ENCODE measurements at regions not wholly inside any gene's neighbourhood (a gene's known extent, or its start where the extent isn't known, plus 50 kb on each side); places are given as distances from the start of the nearest gene placed in this dataset.

- FAIRE-seq (no peak), DNase-seq (ENCODE audit: low read depth) (no peak)
- Mint-ChIP-seq H3K27ac (ENCODE audit: unreplicated experiment) (no peak overlapping the region), H3K4me1 (ENCODE audit: low read depth, unreplicated experiment) (no peaks in the 10 kb centered on the region), H3K36me3 (ENCODE audit: low read depth, unreplicated experiment) (no peaks in the 10 kb centered on the region), H3K4me3 (ENCODE audit: unreplicated experiment) (no peak overlapping the region), H3K9me3 (ENCODE audit: unreplicated experiment) (peaks cover 2% of the 10 kb centered on the region), H3K27me3 (ENCODE audit: low read depth, unreplicated experiment) (no peaks in the 10 kb centered on the region)
- no peaks in the 10 kb centered on the region for H4K20me1 ChIP-seq (ENCODE audit: insufficient read depth, low read length)
- H2AFZ ChIP-seq (ENCODE audit: low read depth, low read length) = no peak overlapping the region
- no peak overlapping the region for H3K9ac ChIP-seq (ENCODE audit: low read length)
- no peaks in the 10 kb centered on the region for H3K36me3 ChIP-seq (ENCODE audit: insufficient read depth, low read length)
- H3K27ac ChIP-seq (ENCODE audit: low read depth, low read length) = no peak overlapping the region
- H3K9me3 ChIP-seq (ENCODE audit: insufficient read depth, low read depth, low read length) = no peaks in the 10 kb centered on the region
- no peaks in the 10 kb centered on the region for H3K27me3 ChIP-seq (ENCODE audit: insufficient read depth, low read length)
- H3K4me2 ChIP-seq (ENCODE audit: low read length) = no peak overlapping the region
- H3K79me2 ChIP-seq (ENCODE audit: insufficient read depth, low read length) = no peaks in the 10 kb centered on the region
- TF ChIP-seq EZH2 (IDR thresholded peaks at IDR 0.05; ENCODE audit: insufficient read depth, low read length) (no peak), CTCF (IDR thresholded peaks at IDR 0.05; ENCODE audit: insufficient read depth, low read depth, low read length) (no peak)
- H3K4me1 ChIP-seq (ENCODE audit: insufficient read depth, low read length) = no peaks in the 10 kb centered on the region
- no peak overlapping the region for H3K4me3 ChIP-seq (ENCODE audit: insufficient read depth, low read depth, low read length)
Measured at GRCh38 chr17:13827118-13827517, 225.4 kb upstream of the HS3ST3A1 start.

- no peak for TF ChIP-seq CTCF (IDR thresholded peaks at IDR 0.05; ENCODE audit: insufficient read depth, low read depth, low read length)
- no peak for TF ChIP-seq EZH2 (IDR thresholded peaks at IDR 0.05; ENCODE audit: insufficient read depth, low read length)
- H3K36me3 ChIP-seq (ENCODE audit: insufficient read depth, low read length) = no peaks in the 10 kb centered on the region
- Mint-ChIP-seq H3K27ac (ENCODE audit: unreplicated experiment) (no peak overlapping the region), H3K4me3 (ENCODE audit: unreplicated experiment) (no peak overlapping the region), H3K9me3 (ENCODE audit: unreplicated experiment) (peaks cover 6% of the 10 kb centered on the region), H3K27me3 (ENCODE audit: low read depth, unreplicated experiment) (no peaks in the 10 kb centered on the region), H3K36me3 (ENCODE audit: low read depth, unreplicated experiment) (no peaks in the 10 kb centered on the region), H3K4me1 (ENCODE audit: low read depth, unreplicated experiment) (no peaks in the 10 kb centered on the region)
- H3K4me2 ChIP-seq (ENCODE audit: low read length) = no peak overlapping the region
- no peaks in the 10 kb centered on the region for H3K79me2 ChIP-seq (ENCODE audit: insufficient read depth, low read length)
- H3K9ac ChIP-seq (ENCODE audit: low read length) = no peak overlapping the region
- DNase-seq (ENCODE audit: low read depth) (peak; percentile 50), FAIRE-seq (no peak)
- no peaks in the 10 kb centered on the region for H3K9me3 ChIP-seq (ENCODE audit: insufficient read depth, low read depth, low read length)
- no peaks in the 10 kb centered on the region for H3K4me1 ChIP-seq (ENCODE audit: insufficient read depth, low read length)
- no peaks in the 10 kb centered on the region for H4K20me1 ChIP-seq (ENCODE audit: insufficient read depth, low read length)
- H3K4me3 ChIP-seq (ENCODE audit: insufficient read depth, low read depth, low read length) = no peak overlapping the region
- H3K27ac ChIP-seq (ENCODE audit: low read depth, low read length) = no peak overlapping the region
- no peak overlapping the region for H2AFZ ChIP-seq (ENCODE audit: low read depth, low read length)
- no peaks in the 10 kb centered on the region for H3K27me3 ChIP-seq (ENCODE audit: insufficient read depth, low read length)
Measured at GRCh38 chr17:13833921-13834320, 232.2 kb upstream of the HS3ST3A1 start.

GRCh38 chr17:13835151-13835550 is 233.4 kb upstream of the HS3ST3A1 start:
- Mint-ChIP-seq H3K27ac (ENCODE audit: unreplicated experiment) (no peak overlapping the region), H3K4me3 (ENCODE audit: unreplicated experiment) (no peak overlapping the region), H3K9me3 (ENCODE audit: unreplicated experiment) (peaks cover 6% of the 10 kb centered on the region), H3K36me3 (ENCODE audit: low read depth, unreplicated experiment) (no peaks in the 10 kb centered on the region), H3K27me3 (ENCODE audit: low read depth, unreplicated experiment) (no peaks in the 10 kb centered on the region), H3K4me1 (ENCODE audit: low read depth, unreplicated experiment) (no peaks in the 10 kb centered on the region)
- no peaks in the 10 kb centered on the region for H4K20me1 ChIP-seq (ENCODE audit: insufficient read depth, low read length)
- no peak for TF ChIP-seq EZH2 (IDR thresholded peaks at IDR 0.05; ENCODE audit: insufficient read depth, low read length)
- no peak for TF ChIP-seq CTCF (IDR thresholded peaks at IDR 0.05; ENCODE audit: insufficient read depth, low read depth, low read length)
- H3K27ac ChIP-seq (ENCODE audit: low read depth, low read length) = no peak overlapping the region
- no peaks in the 10 kb centered on the region for H3K4me1 ChIP-seq (ENCODE audit: insufficient read depth, low read length)
- no peak overlapping the region for H2AFZ ChIP-seq (ENCODE audit: low read depth, low read length)
- H3K79me2 ChIP-seq (ENCODE audit: insufficient read depth, low read length) = no peaks in the 10 kb centered on the region
- H3K4me2 ChIP-seq (ENCODE audit: low read length) = no peak overlapping the region
- H3K9me3 ChIP-seq (ENCODE audit: insufficient read depth, low read depth, low read length) = no peaks in the 10 kb centered on the region
- H3K36me3 ChIP-seq (ENCODE audit: insufficient read depth, low read length) = no peaks in the 10 kb centered on the region
- no peak for DNase-seq (ENCODE audit: low read depth)
- FAIRE-seq = no peak
- no peaks in the 10 kb centered on the region for H3K27me3 ChIP-seq (ENCODE audit: insufficient read depth, low read length)
- no peak overlapping the region for H3K4me3 ChIP-seq (ENCODE audit: insufficient read depth, low read depth, low read length)
- H3K9ac ChIP-seq (ENCODE audit: low read length) = no peak overlapping the region
